ENCODE measurements at regions not wholly inside any gene's neighbourhood (a gene's known extent, or its start where the extent isn't known, plus 50 kb on each side); places are given as distances from the start of the nearest gene placed in this dataset.

DNA sequence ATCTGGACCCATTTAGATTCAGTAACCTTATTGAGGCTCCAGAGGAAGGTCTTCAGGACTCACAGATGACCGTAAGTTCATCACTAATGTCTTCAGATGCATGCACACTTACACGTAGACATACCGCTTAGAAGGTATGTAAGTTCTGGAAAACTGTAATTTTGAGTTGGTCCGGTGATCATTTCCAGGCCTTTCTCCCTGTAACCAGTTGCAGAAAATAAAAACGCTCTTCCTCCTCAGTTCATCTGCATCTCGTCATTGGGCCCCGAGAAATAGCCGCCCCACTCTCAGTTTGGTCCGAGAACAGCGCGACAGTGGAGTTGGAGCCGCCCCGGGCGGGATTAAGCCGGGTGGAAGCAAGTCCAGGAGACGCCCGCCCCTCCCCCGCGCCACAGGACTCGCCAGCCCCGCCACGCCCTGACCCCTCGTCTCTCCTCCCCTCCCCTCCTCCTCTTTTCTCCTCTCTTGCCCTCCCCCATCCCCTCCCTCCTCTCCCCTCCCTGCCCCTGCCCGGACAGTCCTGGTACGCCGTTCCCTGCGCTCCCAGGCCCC is 83.7 kb downstream of the TNFAIP2 start:
- no peak for DNase-seq (ENCODE audit: low read depth in 4 of 4, low spot score in 2 of 4)

DNA sequence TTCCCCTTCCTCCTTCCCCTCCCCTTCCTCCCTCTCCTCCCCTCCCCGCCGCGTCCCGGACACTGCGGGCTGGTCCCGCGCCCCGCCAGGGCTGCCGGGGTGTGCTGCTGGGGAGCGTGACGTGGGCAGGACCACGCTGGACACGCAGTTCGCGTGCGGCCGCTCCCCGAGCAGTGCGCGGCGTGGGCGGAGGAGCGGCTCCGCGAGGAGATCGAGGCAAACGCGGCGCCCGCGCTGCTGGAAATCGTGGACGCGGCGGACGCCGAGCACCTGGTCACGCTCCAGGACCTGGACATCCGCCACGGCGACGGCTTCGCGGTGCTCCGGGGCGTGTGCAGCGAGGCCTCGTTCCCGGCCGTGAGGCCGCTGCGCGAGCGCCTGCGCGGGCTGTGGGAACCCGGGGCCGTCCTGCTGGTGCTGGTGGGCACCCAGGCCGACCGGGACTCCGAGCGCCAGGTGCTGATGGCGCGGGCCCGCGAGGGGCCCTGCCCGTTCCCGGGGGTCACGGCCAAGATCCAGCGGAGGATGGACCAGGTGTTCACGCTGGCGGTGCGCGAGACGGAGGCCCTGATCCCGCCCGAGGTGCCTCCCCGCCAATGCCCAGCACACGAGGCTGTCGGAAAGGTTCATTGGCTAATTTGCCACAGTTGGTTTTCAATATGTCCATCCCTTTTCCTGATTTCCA is 84.3 kb downstream of the TNFAIP2 start:
- DNase-seq (ENCODE audit: low read depth in 4 of 4, low spot score in 2 of 4): no peak

DNA sequence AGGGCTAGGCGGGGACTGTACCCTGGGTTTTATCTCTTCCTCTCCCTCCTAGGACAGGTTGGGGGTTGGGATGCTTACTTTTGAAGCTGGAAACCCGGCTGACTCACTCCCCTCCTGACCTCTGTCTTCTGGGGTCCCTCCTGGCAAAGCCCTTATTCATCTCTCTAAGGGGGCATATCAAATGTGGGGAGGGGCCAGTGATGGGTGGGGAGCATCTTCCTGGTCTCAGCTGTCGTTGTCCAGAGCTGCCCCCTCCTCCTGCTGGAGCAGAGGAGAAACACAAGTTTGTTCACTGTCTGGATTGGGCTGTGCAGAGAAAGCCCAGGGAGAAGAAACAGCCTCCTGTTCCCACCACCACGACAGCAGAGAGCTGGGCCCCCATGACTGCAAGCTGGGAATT is 85.8 kb downstream of the TNFAIP2 start:
- DNase-seq (ENCODE audit: low read depth in 4 of 4, low spot score in 2 of 4): no peak

DNA sequence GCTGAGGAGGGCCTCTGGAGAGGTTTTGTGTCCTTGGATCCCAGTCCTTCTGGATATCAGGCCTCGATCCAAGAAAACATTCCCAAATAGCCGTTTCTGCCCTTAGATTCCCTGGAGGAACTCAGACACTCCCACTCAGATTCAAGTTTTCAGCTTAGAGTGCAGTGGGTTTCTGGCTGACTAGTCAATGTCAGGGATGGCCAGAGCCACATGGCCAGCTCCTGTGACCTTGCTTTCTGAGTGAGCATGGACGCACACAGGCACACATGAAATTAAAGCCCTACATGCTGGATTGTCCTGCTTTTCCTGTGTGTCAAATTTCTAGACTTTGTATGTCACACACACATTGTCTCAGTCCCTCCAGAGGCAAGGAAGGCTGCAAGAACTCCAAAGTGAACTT is 86.2 kb downstream of the TNFAIP2 start:
- DNase-seq (ENCODE audit: low read depth in 4 of 4, low spot score in 2 of 4): no peak

DNA sequence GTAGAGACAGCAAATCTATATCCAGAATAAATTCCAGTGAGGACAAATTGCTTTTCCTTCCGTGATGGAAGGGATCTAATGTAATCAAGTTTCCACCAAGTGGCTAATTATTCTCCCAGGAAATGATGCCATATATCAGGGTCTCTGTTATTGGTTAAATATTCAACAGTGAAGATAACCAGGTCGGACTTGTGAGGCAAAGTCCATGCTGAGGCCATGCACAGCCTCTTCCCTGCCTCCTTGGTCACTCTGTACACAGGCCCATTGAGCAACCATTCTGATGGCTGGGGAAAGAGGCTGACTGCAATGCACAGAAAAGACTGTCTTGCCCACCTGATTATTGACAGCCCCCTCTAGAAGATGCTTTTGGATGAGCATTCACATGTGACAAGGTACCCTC is 90.1 kb downstream of the TNFAIP2 start:
- DNase-seq (ENCODE audit: low read depth in 4 of 4, low spot score in 2 of 4): no peak

DNA sequence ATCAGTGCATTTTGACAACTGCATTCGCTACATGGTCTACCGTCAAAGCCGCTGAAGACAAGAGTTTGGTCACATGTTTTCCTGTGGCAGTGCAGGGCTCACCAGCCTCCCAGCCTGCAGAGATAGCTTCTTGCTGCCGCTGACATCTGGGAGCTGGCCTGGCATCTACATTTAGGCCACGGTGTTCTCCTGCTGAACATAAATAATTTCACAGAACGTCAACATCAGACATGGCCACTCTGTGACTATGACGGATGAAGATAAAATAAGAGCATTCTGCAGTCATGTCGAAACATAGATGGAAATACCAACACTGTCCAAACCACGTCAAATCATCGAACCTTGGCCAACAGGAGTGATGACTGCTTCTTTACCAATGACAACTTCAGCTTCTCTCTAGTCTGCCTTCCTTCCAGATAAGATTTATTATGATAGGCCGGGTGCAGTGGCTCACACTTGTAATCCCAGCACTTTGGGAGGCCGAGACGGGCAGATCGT is 91.2 kb downstream of the TNFAIP2 start:
- no peak for DNase-seq (ENCODE audit: low read depth in 4 of 4, low spot score in 2 of 4)

DNA sequence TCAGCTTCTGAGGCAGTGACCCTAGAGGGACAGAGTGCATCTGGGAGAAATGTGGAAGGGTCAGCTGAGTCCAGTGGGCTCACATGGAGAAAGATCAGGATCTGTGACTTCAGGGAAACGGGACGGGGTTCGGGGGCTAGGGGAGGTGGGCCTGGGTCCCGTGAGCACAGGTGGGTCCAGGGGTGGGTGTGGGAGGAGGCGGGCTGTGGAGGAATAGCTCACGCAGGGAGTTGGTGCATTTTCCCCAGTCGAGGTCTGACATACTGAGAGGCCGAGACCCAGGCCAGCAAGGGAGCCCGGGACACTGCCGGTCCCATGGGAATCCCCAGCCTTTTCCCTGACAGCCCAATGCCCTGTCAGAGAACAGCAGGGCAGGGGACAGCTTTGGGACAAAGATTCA is 93.1 kb downstream of the TNFAIP2 start:
- no peak for DNase-seq (ENCODE audit: low read depth in 4 of 4, low spot score in 2 of 4)

DNA sequence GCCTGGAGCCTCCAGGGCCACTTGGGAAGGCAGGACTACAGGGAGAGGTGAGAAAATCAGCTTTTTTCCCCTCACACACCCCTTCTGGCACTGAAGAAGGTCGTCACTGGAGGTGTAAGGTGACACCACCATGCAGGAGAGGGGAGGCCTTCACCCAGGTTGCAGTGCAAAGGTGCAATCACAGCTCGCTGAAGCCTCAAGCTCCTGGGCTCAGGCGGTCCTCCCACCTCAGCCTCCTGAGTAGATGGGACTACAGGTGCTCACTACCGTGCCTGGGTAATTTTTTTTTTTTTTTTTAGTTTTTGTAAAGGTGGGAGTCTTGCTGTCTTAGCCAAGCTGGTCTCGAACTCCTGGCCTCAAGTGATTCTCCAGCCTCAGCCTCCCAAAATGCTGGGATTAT is 93.6 kb downstream of the TNFAIP2 start:
- no peak for DNase-seq (ENCODE audit: low read depth in 4 of 4, low spot score in 2 of 4)

DNA sequence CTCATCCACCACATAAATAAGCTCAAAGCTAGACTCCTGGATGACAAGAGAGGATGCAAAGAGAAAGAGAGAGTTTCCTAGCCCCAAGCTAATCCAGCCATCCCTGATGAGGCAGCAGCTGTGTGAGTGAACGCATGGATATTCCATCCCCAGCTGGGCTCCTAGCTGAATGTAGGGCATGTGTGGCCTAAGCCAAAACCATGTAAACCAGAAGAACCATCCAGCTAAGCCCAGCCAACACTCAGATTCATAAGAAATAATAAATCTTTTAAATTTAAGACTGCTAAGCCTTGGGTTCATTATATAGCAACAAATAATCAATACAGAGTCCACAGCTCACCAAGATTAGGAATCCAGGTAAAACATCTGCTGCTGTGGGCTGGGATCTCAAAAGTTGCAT is 94.3 kb downstream of the TNFAIP2 start:
- DNase-seq (ENCODE audit: low read depth in 4 of 4, low spot score in 2 of 4): no peak

DNA sequence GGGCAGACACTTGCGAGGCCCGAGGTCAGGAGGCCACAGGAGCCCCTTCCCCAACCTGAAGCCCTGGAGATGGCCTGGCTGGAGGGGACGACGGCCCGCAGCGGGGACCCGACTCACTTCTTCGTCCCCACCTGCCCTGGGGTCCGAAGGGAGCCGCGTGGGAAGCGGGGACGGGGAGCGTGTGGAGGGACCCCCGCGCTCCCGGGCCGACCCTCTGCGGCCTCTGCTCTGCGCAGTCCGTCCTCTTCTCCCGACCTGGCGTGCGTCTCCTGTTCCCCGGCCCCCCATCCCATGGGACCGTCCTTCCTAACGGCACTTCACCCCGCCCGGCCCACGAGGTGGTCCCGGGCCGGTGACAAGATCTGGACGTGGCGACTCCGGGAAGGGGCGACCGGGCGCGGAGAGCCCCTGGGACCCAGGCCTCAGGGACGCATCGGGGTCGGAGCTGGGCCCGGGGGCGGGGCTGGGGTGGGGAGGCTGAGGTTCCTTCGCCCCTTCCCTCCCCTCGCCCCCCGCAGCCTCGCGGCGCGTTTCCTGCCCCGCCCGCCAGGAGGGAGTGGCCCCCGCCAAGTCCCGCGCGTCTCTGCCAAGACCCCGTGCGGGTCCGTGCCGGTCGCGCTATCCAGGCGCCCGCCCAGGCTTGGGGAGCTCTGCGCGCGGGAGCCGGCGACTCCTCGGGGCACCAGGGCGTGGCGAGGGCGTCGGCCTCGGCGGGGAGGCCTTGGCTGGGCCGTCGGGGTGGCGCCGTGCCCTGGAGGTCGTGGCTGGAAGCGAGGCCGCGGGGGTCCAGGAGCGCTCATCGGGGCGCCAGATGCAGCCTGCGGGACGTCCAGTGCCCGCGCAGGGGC is 97.1 kb downstream of the TNFAIP2 start:
- no peak for DNase-seq (ENCODE audit: low read depth in 4 of 4, low spot score in 2 of 4)

DNA sequence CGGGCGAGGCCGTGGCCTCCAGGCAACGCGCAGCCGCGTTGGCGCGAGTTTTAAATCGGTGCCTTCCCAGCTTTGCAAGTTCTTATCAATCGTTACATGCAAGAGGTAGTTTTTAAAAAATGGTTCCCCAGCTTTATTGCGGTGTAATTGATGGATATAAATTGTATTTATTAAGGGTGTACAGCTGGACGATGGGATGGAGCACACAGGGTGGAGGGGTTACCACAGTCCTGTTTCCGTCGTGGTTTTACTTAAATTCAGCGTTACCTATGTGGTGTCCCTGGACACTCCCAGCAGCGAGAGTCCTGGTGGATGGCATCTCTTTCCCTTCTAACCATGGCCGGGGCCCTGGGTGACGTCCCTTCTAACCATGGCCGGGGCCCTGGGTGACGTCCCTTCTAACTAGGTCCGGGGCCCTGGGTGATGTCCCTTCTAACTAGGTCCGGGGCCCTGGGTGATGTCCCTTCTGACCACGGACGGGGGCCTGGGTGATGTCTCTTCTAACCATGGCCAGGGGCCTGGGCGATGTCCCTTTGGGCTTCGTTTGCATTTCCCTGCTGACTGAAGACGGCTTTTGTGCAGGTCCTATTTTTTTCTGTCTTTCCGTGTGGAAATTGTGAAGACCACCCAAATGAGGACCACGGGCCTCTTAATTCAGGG is 97.9 kb downstream of the TNFAIP2 start:
- DNase-seq (ENCODE audit: low read depth in 4 of 4, low spot score in 2 of 4): no peak

DNA sequence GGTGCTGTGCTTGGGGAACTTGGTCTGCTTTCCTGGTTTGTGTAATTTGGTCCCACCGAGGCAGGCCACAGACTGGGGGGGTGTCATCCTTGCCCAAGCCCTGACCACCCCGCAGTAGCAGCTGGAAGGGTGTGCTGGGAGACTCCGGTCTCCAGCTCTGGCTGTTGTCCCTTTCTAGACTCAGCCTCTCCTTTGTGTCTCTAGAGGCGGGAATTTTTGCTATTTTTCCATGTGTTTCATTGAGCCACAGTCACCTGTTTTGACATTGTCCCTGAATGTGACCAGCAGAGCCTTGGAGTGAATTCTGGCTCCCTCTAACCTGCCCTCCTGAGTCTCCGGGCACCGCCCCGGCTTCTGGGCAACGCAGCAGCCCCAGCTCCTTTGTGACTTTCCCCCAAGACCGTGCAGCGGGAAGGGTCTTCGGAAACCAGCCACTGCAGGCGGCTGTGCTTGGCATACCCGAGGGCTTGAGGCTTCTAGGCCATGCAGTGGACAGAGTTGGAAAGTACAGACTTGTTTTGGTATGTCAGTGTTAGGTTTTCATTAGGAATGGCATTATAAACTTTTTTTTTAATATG is 98.6 kb downstream of the TNFAIP2 start:
- DNase-seq (ENCODE audit: low read depth in 4 of 4, low spot score in 2 of 4): no peak

DNA sequence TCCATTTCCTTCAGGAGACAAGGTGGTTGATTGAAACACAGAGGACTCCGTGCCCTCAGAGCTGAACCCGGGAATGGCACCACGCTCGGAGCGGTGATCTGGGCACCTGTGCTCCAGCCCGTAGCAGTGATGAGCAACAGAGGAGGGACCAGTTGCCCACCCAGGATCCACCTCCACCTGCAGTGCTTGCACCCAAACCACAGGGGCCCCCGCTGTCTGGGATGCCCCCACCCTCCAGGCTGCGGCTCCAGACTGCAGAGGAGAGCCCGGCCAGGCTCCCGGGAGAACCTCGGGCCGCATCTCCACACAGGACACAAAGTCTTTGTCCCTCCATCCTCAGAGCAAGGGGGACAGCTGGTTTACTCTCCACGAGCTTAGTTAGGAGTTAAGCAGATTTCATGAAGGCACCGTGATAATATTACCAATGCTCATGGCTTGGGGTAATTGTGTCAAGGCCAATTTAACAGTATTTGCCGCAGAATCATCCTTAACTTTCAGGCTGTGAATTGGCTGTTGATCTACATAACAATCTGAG is 100.6 kb downstream of the TNFAIP2 start:
- no peak for DNase-seq (ENCODE audit: low read depth in 4 of 4, low spot score in 2 of 4)

DNA sequence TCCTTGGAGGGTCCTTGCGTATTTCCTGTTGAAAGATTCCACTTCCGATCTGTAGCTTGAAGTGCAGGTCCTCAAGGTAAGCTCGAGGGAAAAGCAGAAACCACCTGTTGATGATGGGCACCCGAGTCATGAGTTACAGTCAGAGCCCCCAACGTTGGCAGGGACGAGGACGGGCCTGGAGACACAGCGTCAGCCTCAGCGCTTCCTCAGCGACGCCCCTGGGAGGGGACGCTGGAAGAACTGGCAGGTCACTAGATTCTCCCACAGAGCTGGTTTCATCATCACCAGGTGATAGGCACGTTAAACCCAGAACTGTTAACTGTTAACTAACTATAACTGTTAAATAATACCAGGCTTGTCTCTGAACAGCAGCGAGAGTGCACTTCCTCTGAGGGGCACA is 101.8 kb downstream of the TNFAIP2 start:
- no peak for DNase-seq (ENCODE audit: low read depth in 4 of 4, low spot score in 2 of 4)

DNA sequence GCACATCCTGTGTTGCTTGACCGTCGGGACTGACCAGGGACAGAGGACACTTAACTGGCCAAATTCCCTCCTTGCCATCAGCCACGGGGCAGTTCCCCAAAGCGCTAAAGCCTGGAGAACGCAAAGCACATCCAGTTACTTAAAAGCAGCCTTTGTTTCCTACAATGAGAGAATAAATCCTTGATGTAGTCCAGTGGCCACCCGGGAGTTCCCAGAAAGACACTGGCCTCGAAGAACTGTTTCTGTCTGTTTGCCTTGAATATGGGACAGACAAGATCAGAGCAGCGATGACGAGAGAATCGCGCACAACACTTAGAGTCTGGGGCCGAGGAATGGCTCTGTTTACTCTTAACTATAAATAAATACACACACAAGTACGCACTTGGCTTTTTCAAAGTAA is 102.2 kb downstream of the TNFAIP2 start:
- no peak for DNase-seq (ENCODE audit: low read depth in 4 of 4, low spot score in 2 of 4)

DNA sequence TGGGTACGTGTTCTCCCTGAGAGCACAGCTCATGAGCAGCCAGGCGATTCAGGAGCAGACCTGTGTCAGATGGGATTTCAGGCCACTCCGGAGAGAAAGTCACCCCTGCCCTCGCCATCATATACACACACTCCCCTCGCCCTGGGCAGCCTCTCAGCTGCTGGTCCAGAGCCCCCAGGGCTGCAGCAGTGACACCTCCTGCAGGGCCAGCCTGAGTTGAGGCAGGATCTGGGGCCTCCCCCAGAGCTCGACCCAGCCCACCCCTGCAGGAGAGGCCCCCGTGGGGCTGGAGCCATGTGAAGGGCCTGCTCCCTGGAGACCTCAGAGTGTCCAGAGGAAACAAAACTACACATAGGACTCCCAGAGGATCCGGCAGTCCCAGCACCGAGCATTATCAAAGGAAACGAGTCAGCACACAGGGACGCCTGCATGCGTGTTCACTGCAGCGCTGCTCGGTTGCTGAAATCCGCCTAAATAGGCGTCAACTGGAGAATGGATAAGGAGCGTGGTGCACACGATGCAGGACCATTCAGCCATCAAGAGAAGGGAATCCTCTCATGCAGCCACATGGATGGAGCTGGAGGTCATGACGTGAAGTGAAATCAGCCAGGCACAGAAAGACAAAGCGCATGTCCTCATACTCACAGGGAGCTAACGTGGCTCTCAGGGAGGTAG is 104.0 kb downstream of the TNFAIP2 start:
- DNase-seq (ENCODE audit: low read depth in 4 of 4, low spot score in 2 of 4): no peak

DNA sequence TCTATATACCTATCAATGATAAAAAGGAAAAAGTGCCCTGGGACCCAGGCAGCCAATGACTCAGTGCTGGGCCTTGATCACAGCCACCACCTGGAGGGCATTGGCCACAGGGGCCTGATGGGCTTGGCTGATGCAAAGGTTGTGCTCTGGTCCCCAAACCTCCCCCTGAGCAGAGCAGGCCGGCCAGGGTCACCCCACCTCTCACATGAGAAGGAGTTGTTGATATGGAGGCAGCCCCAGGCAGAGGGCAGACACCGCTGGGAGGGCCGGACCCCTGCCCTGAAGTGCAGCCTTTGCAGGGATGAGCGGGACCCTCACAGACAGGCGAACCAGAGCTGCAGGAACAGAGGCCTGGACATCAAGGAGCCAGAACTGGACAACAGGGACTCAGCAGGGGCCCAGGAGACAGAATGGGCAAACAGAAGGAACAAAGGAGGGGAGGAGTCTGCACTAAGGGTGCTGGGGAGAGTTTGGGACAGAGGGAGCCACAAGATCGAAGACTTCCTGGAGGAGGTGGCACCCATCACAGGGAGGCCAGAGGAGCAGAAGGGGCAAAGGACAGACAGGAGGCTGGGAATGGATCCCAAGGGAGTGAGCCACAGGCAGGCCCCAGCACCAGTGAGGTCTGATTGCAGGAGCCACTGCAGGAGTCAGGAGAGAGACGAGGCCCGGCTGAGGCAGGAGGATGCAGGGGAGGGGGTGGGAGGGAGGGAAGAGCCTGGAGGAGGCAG is 105.0 kb downstream of the TNFAIP2 start:
- no peak for DNase-seq (ENCODE audit: low read depth in 4 of 4, low spot score in 2 of 4)

DNA sequence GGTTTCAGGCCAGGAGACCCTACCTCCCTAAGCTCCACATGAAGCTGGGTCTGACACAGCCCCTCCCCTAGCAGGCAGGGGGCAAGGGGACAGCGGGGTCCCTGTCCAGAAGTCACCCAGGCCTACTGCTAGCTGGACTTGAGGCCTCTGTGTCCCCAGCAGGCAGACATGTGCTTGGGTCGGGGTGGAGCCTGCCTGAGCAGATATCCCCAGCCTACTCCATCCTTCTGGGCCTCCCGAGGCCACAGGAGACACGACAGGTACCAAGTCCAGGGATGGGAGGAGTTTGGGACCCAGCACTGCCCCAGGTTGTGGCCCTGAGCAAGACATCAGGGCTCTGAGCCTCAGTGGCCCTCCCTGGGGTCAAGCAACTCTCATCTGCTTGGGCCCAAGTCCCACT is 105.2 kb upstream of the EIF5 start:
- no peak for DNase-seq (ENCODE audit: low read depth in 4 of 4, low spot score in 2 of 4)

DNA sequence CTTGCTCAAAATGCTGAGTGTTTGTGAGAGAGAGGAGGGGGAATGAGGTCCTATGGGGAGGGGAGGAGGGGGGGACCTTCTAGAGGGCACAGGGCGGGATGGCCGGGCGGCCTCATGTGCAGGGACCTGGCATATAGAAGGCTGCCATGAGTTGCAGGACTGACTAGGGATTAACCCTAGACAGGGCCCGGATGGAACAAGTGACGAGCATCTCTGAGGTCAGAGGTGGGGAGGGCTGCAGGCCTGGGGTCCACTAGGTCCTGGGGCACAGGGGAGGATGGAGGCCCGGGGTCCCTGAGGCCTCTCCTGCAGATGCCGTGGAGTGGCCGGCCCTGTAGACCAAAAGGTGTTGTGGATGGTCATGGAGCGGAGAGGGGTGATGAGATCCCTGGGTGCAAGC is 104.0 kb upstream of the EIF5 start:
- DNase-seq (ENCODE audit: low read depth in 4 of 4, low spot score in 2 of 4): no peak
